Lower leg skin (tissue), 3 donors: ENCODE measurements at regions not wholly inside any gene's neighbourhood (a gene's known extent, or its start where the extent isn't known, plus 50 kb on each side); places are given as distances from the start of the nearest gene placed in this dataset.

Experiments used
- CTCF ChIP-seq, 3 donors: fragments of 450-650 bp; IDR thresholded peaks; one replicate each; pipeline ENCODE4 v1.5.1; 2016; ENCODE audit warnings: antibody characterized with exemption in 3 of 3, mild to moderate bottlenecking in 3 of 3, moderate library complexity in 2 of 3
- POLR2A ChIP-seq, 2 donors: fragments of 450-650 bp; IDR thresholded peaks; one replicate each; pipeline ENCODE4 v1.6.1; 2016 to 2017; ENCODE audit warnings: antibody characterized with exemption in 2 of 2, mild to moderate bottlenecking in 1 of 2, moderate library complexity in 1 of 2

- TF ChIP-seq POLR2A (IDR thresholded peaks at IDR 0.05): no peak
- no peak for TF ChIP-seq CTCF (IDR thresholded peaks at IDR 0.05)
Measured at GRCh38 chr9:11003836-11004235, 391.0 kb upstream of the PTPRD start.
